NOMO-1 (cell line): ENCODE measurements at regions not wholly inside any gene's neighbourhood (a gene's known extent, or its start where the extent isn't known, plus 50 kb on each side); places are given as distances from the start of the nearest gene placed in this dataset.
"Not testable (repeated sequence)": the region's sequence is repeated elsewhere in the genome, so short reads cannot be mapped to it uniquely, and the experiment has no call there.

Experiments used
- DNase-seq, 2 experiments: peaks; one replicate each; lab custom pipeline; 2025; ENCODE audit not compliant: unreplicated experiment in 2 of 2; lab: John Stamatoyannopoulos, UW

DNA sequence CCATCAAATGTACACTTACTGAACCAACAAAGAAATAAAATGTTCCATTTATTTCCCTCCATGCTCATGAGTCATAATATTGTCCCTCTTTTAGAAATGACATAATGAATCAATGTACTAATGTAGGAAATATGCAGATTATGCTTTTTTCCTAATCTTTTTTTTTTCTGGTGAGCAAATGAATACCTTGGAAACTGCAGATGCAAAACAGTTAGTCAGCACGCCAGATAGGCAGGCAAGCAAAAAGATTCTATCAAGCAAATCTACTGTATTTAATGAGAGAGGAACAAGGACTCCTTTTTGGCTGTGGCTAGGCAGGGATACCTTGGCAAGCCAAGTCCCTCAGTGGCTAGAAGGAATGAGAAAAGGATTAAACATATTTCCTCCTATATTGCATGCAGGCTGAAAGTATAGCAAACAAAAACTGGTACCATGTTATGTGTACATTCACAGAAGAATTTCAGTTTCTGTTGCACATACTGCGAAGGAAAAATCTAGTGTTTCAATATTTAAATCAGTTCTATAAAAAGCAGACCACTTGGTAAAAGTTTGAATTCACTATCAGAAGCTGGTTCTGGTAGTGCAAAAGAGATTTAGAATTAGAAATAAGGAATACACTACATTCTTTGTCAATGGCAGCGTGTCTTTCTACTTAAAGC lies 605.4 kb downstream of the TLE1 start:
- DNase-seq: no peak

DNA sequence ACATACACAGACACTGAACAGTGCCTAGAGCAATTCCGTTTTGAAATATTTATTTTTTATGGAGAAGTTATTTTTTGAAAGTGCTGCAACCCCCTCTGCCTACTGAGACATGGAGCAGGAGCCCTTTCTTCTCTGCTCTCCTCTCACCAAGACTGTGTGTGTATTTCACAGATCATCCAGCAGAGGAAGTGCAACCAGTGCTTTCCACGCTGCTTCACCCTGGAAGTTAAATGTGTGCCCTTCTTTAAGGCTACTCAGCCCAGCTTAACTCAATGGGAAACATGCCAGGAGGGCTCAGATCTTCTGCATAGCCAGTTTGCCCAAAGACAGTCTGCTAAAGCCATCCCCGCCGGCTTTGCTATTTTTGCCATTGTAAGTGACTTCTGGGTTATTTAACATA lies 606.3 kb downstream of the TLE1 start:
- DNase-seq: peak in 1 of 2 experiments; percentile 25

DNA sequence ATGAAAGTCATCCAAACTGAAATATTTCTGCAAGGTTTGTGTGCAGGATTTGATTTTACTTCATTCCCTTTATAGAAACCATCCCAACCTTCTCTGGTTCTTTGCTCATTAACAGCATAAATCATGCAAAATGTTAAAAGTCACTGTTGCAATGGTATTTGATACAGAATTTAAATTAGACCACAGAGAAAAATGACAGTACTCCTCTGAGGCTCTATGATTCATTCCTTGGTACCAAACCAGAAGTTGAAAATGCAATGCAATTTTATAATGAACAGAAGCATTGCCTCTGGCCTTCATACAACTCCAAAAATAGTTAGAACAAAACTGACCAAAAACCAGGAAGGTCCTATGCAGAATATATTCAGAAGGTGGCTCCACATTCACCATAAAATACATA lies 607.1 kb downstream of the TLE1 start:
- no peak for DNase-seq

DNA sequence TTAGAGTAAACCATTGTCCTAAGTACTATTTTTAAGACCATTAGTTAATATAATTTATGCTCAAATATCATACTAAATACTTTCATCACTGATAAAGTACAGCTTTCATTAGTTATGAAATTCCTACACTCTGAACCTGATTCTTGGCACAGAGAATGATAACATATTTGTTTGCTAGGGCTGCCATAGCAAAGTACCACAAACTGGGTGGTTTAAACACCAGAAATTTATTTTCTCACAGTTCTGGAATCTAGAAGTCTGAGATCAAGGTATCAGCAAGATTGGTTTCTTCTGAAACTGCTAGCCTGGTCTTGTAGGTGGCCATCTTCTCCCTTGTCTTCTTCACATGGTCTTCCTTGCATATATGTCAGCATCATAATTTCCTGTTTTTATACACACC lies 608.4 kb downstream of the TLE1 start:
- no peak for DNase-seq

DNA sequence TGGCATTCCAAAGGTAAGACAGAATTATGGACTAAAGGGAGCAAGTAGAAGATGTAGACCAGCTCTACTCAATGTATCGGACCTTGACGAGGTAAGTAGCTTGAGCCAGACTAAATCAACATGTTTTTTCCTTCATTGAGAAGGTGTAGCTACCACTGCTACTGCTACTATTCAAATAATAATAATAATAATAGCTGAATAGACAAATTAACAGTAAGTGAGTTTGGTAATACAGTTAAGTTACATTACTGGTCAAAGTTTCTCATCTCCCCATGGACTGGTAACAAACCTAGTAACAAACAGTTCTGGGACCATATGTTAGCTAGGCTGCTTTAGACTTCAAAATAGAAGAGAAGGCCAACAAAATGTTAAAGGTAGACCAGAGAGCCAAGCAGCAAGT lies 609.2 kb downstream of the TLE1 start:
- no peak for DNase-seq

DNA sequence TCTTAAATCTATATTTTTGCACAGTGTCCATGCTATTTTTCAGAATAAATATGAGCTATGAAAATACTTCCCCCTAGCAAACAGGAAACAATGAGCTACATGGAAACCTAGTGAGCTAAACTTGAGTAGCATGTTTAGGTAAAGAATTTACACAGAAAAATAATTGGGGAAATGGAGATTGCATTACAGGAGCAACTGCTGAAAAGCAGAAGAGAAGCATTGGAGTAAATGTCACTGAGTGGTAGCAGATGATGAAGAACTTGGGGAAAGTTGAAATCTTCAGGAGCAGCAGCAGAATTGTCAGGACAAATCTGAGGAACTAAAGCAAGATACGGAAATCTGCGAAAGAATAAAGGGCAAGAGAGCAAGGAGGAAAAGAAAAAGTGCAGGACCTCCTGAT lies 610.3 kb downstream of the TLE1 start:
- peak in 1 of 2 experiments; percentile 1 for DNase-seq

DNA sequence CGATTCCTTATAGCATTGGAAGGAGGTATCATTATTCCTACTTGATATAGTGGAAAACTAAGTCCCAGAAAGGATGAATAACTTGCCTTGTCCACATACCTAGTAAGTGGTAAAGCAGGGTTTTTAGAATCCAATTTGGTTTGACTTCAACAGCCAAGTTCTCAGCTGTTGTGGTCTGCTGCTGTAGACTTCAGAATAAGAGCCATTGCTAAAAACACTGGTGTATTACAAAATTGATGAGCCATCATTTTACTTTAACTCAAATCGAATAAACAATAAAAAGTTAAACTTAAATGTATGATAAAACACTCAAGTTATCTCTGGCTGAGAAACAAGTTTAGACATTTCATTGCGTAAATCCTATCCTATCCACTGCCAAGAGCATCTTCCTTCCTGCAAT lies 610.8 kb downstream of the TLE1 start:
- DNase-seq: no peak

DNA sequence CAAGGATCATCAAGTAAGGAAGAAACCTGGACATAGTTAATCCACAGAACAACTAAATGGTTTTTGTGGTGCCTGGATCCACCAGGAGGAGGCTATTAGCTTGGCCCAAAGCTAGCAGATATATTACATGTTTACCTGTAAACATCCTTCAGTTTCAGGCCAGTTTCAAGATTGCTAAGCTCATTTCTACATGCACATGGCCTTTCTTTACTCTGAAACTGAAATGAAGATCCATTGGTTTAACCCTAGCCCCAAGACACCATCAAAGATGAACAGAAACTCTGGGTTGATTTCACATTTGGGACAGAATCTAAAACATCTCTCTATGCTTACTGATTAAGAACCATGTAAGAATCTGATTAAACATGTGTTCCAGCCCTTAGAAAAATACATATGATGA lies 611.8 kb downstream of the TLE1 start:
- no peak for DNase-seq

DNA sequence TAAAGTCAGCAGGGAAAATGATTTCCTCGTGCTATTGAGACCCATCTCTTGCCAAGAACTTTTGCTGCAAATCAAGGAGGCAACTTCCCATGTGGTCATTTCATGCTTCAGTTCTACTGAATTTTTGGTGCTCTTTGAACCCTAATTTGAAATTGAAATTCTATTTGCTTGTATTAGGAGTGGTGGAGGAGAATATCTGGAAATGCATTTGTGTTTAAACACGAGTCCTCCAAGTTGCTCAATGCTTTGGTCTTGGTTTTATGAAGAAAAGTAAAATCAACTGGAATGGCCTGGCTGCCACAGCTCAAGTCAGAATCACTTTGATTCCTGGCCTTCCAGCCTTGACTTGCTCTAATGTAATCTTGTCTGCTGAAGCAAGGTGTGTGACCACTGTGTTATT lies 613.2 kb downstream of the TLE1 start:
- no peak for DNase-seq

DNA sequence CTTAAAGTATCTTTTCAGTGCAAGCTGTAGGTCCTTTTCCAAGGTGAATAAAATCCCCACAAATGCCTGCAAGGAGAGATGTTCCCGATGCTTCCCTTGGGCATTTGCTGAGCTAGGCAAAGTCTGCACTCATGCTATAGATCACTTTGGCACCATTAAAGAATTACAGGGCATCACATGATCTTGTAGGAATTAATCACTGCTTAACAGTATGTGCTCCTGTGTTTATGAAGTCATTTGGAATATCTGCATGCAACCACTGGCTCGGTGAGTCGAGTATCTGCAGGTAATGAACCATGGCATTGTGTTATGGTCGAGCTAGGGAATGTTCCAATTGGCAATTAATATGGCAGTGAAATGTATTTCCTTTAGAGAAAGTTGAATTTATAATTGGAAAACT lies 615.1 kb downstream of the TLE1 start:
- no peak for DNase-seq

DNA sequence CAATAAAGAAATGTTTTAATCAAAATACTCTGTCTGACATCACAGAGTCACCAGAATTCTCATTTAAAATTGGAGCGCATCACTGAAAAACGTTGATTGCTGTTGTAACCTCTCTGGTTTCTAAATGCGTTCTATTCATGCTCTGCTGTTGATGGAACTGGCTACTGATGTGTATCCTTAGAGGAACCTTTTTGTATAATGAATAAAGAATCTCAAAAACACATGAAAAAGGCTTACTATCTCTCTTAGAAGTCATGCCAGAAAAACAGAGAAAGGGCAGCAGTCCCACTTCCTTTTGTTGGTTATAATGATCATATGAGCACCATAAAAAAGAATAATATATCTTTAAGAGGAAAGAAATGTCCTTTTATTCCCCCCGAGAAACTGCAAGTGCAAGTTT lies 615.5 kb downstream of the TLE1 start:
- DNase-seq: no peak

DNA sequence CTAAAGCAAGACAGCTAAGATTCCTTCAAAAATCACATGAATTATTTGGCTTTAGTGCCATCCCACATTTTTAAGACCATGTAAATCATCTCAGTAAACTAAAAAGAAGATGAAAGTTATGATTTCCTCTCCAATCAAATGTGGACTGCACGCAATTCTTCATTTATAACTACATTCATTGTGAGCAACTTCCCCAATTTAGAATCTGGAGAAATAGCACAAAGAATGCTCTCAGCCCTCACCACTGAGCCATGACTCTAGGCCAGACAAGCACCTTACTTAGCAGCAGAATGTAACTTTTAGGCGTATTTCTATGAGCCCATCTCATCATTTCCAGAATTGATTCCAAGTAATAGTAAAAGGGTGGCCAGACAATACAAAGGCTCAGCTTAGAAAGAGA lies 616.6 kb downstream of the TLE1 start:
- DNase-seq: peak in 1 of 2 experiments; percentile 8

DNA sequence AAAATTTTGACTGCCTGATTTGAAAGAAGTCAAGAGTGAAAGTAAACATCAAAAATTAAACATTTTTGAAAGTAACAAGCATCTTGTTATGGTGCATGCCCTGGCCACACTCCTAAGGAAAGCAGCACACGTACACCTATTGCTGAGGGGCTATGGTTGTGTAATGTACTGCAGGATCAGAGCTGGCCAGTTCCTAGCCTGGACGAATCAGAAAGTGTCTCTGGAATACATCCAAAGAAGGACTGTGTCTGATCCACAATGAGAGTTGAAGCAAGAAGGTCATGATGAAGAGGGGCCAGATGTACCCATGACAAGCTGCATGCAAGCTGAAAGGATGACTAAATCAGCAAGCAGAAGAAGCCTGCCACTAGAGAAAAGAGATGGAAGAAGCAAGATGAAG lies 618.2 kb downstream of the TLE1 start:
- no peak for DNase-seq

DNA sequence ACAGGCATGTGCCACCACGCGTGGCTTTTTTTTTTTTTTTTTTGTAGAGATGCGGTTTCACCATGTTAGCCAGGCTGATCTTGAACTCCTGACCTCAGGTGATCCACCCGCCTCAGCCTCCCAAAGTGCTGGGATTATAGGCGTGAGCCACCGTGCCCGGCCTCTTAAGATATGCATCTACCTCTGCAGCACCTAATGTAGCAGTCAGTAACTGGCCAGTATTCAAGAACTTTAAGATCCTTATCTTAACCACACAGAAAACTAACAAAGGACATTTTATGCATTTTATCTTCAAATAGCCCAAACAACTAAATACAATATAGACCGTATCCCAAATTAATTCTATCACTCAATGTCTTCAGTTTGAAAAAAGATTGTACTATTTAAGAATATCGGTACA lies 618.7 kb downstream of the TLE1 start:
- DNase-seq: no peak

DNA sequence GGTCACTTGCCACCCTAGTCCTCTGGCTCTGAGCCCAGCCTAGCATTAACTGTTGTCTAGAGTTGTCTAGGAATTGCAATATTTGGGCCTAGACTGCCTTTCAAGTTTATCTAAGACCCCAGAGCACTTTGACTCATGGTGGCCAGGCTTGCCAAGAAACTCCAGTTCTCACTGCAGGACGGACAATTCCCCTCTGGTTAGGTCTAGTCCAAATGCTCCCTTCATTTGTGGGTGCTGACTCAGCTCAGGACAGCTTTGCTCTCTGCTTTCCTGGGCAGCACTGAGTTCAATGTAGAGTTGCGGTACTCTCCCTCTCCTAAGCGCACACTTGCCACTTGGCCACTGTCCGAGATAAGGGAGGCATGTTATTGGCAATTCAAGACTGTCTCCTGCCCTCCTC lies 619.4 kb downstream of the TLE1 start:
- no peak for DNase-seq

DNA sequence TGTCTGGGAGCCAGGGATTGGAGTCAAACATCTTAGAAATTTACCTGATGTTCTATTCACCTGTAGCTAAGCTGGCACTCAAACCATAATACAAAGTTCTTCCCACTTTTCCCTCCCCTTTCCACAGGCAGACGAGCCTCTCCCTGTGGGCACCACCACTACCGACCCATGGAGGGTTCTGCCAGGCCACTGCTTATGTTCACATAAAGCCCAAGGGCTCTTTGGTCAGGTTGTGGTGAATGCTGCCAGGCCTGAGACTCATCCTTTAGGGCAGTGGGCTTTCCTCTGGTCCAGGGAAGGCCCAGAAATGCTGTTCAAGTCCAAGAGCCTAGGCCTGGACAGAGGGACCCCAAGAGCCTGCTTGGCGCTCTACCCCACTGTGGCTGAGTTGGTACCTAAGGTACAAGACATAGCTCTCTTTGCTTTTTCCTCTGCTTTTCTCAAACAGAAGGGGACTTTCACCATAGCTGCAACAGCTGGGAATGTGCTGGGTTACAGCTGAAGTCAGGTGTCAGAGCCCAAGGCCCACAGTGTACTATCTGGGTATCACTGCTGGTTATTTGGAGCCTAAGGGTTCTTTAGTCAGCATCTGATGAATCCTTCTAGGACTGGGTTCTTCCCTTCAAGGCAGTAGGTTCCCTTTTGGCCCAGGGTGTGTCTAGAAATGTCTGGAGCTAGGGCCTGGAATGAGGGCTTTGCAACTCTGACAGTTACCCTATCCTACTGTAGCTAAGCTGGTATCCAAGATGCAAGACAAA lies 620.1 kb downstream of the TLE1 start:
- no peak for DNase-seq

DNA sequence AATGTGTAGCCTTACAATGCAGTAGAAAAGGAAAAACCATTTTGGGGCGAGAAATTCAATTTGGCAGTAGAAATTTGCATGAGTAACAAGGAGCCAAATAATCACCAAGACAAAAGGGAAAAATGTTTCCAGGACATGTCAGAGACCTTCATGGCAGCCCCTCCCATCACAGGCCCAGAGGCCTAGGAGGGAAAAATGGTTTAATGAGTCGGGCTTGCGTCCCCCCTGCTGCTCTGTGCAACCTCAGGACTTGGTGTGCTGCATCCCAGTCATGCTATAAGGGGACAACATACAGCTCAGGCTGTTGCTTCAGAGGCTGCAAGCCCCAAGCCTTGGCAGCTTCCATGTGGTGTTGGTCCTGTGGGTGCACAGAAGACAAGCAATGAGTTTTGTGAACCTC lies 626.4 kb downstream of the TLE1 start:
- not testable (repeated sequence) for DNase-seq

DNA sequence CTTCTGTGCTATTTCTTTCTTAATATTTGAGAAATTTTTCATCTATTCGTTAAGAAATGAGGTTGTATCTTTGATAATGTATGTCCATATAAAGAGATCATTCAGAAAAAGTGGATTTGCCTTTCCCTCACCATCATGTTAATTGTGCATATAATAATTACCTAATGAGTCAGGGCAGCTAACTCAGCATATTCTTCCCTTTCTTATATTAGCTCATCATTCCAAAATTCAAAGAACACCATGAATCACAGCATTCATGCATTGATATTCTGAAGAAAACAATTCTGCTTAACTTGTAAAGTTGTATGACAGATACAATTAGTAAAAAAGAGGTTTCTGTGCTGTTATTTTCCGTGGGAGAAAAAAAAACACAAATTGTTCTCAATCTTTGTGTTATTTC lies 630.6 kb downstream of the TLE1 start:
- no peak for DNase-seq

DNA sequence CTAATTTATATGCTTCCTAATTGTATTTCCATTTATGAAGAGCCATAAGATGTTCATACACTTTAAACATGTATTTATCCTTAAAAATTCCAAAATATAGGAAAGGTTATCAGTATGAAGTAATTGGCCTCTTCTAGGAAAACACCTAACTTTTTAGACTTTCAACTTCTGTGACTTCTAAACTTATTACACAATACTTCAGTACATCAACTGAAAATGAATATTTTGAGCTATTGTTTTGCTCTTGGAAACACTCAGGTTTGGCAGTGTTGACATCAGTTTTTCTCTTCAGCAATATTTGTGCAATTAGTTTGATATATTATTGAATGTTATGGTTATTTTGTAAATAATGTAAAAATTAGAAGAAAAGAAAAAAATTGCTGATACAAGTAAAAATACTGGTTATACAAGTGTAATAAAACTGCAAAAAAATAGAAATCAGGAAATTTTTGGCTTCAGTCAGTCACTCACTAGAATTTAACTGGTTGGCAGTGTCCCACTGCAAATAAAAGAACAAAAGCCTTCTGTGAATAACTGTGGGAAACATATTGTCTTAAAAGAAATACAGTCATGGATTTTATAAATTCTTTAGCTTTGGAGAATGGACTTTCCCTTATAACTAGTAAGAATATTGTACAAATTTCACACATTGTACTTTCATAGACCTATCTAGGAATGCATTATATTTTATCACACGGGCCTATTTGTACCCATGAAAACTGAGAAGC lies 635.9 kb downstream of the TLE1 start:
- DNase-seq: no peak

DNA sequence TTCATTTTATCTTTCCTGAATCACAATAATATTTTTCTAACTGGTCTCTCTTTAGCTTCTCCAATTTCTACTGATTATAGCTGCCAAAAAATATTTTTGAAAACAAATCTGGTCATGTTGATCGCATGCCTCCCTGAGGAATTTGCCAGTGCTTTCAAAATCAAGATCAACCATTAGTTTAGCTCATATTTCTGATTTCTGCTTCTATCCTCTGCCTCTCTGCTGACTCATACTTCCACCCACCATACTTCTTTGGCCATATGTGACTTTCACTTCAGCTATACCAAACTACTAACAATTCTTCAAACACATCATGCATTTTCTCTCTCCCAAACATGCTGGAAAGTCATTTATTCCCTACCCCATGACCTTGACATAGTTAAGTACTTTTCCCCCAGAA lies 636.5 kb downstream of the TLE1 start:
- peak in 1 of 2 experiments; percentile 8 for DNase-seq

DNA sequence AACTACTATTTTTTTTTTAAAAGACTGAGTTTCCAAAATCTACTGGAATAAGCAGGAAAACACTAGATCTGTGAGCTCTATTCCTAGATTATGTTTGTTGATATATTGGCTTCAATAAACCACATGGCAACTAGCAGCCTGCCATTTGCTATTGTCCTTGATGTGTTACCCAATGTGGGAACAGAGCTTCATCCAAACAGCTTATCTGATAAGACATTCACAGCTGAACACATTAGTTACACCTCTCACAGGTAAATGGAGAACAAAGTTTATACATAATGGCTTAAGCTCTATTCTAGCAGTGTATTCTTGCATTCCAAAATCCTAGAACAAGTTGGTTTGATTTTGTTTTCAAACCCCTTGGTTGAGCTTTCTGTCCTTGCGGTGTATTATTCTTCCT lies 642.1 kb downstream of the TLE1 start:
- DNase-seq: no peak

DNA sequence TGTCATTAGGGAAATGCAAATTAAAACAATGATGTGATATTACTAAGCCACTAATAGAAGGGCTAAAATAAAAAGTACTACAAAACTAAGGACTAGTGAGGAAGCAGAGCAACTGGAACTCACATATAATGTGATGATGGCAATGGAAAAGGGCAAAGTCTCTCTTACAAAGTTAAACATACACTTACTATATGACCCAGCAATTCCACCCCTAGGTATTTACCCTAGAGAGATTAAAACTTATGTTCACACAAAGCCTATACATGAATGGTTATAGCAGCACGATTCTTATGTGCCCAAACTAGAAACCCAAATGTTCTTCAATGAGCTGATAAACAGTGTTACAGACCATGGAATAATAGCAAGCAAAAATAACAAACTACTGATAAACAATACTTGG lies 643.7 kb downstream of the TLE1 start:
- DNase-seq: no peak
